ENCODE measurements at regions not wholly inside any gene's neighbourhood (a gene's known extent, or its start where the extent isn't known, plus 50 kb on each side); places are given as distances from the start of the nearest gene placed in this dataset.

DNA sequence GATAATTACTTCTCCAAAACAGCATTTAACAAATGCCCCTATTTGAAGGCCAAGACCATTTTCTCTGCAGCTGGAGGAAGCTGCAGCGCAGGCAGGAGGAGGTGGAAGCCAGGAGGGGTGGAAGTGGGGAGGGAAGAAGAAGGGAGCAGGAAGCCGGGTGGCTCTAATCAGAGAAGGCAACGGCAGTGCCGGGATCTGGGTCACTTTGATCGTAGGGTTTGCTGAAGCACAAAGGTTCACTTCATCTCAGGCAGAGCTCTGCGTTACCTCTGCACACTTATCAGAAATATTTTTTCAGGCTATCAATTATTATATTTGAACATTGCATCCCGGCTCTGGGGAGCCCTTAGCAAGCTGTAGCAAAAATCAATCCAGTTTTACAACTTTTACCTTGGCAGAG lies 315.8 kb upstream of the POU3F3 start:
- Histone ChIP-seq H3K4me1 (peaks cover 0 to 27% (median 24%) of the 10 kb centered on the region in 10 experiments; a peak in 18 of 20 replicates), H3K27ac (no peak overlapping the region), H3K9ac (no peak overlapping the region), H3K4me3 (no peak overlapping the region), H4K20me1 (no peaks in the 10 kb centered on the region), H3K4me2 (peak overlapping the region in 9 of 11 experiments; percentile 23 to 62 (median 48); a peak in 17 of 22 replicates), H3K27me3 (no peaks in the 10 kb centered on the region), H3K9me3 (replicated peaks in 1 of 11) (peaks cover 0 to 16% (median 0%) of the 10 kb centered on the region in 11 experiments; a peak in 6 of 22 replicates), H3K36me3 (no peaks in the 10 kb centered on the region)
- no peak for TF ChIP-seq Cebpa-rat (IDR thresholded peaks at IDR 0.05)

DNA sequence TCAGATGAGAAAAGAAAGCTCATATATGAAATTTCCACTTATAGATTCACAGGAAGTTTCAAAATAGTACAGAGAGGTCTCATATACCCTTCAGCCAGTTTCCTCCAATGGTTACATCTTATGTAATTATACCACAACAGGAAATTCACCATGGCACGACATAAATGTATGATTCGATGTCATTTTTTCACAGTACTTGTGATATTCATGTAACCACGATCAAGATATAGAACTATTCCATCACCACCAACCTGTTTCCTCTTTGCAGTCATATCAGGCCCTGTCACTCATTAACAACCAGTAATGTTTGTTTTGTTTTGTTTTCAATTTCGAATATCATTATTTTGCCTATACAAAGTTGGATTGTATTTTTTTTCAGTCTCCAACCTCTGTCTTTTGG lies 314.3 kb upstream of the POU3F3 start:
- peaks cover 0 to 27% (median 24%) of the 10 kb centered on the region in 10 experiments; a peak in 18 of 20 replicates for H3K4me1 ChIP-seq
- H3K27me3 ChIP-seq, result no peaks in the 10 kb centered on the region
- no peak overlapping the region for H3K9ac ChIP-seq
- H3K9me3 ChIP-seq (replicated peaks in 1 of 11), result peaks cover 0 to 16% (median 0%) of the 10 kb centered on the region in 11 experiments; a peak in 7 of 22 replicates
- no peak overlapping the region for H3K4me3 ChIP-seq
- TF ChIP-seq Cebpa-rat (IDR thresholded peaks at IDR 0.05), result no peak
- no peaks in the 10 kb centered on the region for H4K20me1 ChIP-seq
- H3K4me2 ChIP-seq, result peak overlapping the region; percentile 5 to 62 (median 48); a peak in 21 of 22 replicates
- 0 out of 22 replicates have a peak overlapping the region, but pooled peaks of 1 of the 11 experiments have one; percentile 22 for H3K27ac ChIP-seq
- H3K36me3 ChIP-seq, result no peaks in the 10 kb centered on the region

DNA sequence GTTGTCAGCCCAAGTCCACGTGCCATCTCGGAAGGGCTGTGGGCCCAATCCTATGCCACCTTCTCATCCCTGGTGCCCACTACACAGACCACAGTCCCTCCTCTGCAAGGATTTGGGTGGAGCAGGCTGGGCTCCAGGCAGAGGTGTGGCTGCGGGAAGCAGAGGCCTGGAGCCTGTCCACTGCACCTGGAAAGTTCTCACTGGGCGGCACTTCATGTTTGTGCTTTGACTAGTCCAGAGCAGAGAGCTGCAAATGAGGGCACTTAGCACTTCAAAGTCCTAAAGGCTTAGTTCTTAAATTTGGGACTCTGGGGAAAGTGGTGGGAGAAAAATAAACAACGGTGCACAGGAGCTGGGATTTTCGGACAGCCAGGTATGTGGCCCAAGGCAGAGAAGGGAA lies 308.9 kb upstream of the POU3F3 start:
- H3K36me3 ChIP-seq, result no peaks in the 10 kb centered on the region
- no peak for TF ChIP-seq Cebpa-rat (IDR thresholded peaks at IDR 0.05)

DNA sequence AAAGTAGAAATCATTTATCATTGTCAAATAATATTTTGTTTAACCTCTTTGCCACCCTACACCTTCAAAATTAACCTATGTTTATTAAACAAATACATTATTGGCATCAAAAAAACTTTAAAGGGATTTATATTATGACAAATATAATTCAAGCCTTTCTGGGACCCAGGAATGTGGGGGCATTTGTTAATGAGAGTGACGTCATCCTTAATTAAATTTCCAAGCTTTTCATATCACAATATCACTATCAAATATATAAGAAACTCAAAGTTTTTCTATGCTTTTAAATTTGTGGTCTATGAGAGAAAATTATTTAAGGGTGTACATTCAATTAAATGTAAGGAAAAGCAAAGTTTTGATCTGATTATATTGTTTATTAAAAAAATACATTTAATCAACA lies 307.4 kb upstream of the POU3F3 start:
- Histone ChIP-seq H3K27ac (no peak overlapping the region), H3K27me3 (no peaks in the 10 kb centered on the region), H3K9ac (no peak overlapping the region), H3K9me3 (replicated peaks in 1 of 11) (no peaks in the 10 kb centered on the region; a peak in 1 of 22 replicates), H3K4me3 (no peak overlapping the region), H4K20me1 (no peaks in the 10 kb centered on the region), H3K4me1 (no peaks in the 10 kb centered on the region), H3K4me2 (no peak overlapping the region), H3K36me3 (no peaks in the 10 kb centered on the region)
- TF ChIP-seq Cebpa-rat (IDR thresholded peaks at IDR 0.05), result no peak

More for the DNA sequence above, 308.9 kb upstream of the POU3F3 start:
- Histone ChIP-seq H3K27ac (no peak overlapping the region), H4K20me1 (no peaks in the 10 kb centered on the region), H3K9ac (no peak overlapping the region), H3K27me3 (no peaks in the 10 kb centered on the region), H3K4me3 (no peak overlapping the region), H3K4me2 (no peak overlapping the region), H3K9me3 (replicated peaks in 1 of 11) (peaks cover 0 to 5% (median 0%) of the 10 kb centered on the region in 11 experiments; a peak in 6 of 22 replicates), H3K4me1 (peaks cover 0 to 4% (median 1%) of the 10 kb centered on the region in 10 experiments; a peak in 13 of 20 replicates)

DNA sequence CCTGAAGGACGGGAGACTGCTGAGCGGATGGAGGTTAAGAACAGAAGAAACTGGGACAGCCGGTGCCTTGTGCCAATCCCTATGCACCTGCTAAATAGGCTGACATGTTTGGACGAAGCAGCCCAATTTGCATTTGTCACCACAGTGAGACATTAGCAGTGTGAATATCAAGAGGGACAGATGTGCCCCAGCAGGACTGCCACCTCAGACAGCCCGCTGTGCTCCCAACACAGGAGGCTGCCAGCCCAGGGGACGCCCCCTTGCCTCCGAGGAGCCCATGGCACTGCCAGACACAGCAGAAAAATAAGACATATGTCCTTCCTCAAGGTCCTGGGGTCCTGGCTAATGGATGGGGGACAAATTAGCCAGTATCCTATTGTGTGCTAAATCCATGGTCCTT lies 306.7 kb upstream of the POU3F3 start:
- no peak for TF ChIP-seq Cebpa-rat (IDR thresholded peaks at IDR 0.05)
- Histone ChIP-seq H3K9me3 (replicated peaks in 1 of 11) (no peaks in the 10 kb centered on the region; a peak in 1 of 22 replicates), H4K20me1 (no peaks in the 10 kb centered on the region), H3K36me3 (no peaks in the 10 kb centered on the region), H3K27ac (no peak overlapping the region), H3K4me1 (no peaks in the 10 kb centered on the region), H3K9ac (no peak overlapping the region), H3K27me3 (no peaks in the 10 kb centered on the region), H3K4me2 (no peak overlapping the region), H3K4me3 (no peak overlapping the region)

DNA sequence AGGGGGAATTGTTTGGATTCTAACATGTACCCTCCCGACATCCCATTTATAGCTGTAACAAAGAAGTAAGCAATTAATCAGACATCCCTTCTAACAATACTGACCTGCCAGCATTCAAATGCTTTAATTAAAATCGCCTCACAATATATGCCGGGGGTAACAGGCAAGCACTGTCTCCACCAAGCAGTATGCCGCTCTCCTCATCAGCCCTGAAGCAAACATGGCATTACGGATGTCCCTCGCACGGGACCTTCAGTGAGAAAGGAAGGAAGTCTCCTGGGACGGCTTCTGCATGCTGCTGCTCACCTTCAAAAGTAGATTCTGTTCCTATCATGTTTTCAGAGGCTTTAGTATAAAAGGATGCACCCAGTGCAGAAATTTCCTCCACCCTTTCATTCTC lies 292.7 kb upstream of the POU3F3 start:
- Histone ChIP-seq H3K4me1 (peaks cover 0 to 12% (median 7%) of the 10 kb centered on the region in 10 experiments; a peak in 9 of 20 replicates), H3K4me3 (no peak overlapping the region), H3K9me3 (replicated peaks in 1 of 11) (no peaks in the 10 kb centered on the region), H3K4me2 (no peak overlapping the region), H3K27ac (no peak overlapping the region), H4K20me1 (no peaks in the 10 kb centered on the region), H3K9ac (no peak overlapping the region), H3K36me3 (no peaks in the 10 kb centered on the region), H3K27me3 (no peaks in the 10 kb centered on the region)
- no peak for TF ChIP-seq Cebpa-rat (IDR thresholded peaks at IDR 0.05)

DNA sequence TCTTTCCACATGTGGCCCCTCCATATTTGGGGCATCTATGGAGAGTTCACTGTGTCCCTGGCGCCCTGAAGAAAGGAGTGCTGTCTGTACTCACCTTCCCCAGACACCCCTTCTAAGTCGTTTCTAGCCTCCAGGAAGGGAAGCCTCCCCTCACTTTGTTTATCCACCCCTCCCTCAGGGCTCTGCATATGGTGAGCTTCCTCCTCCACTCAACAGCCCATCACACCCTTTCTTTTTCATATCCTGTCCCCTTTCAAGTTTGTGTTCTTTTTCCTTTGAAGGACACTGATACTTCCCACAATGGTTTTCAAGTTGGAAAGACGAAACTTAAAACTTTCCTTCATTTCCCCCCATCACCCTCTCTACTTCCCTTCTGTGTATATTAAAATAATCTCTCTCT lies 291.4 kb upstream of the POU3F3 start:
- no peaks in the 10 kb centered on the region for H4K20me1 ChIP-seq
- no peaks in the 10 kb centered on the region for H3K36me3 ChIP-seq
- H3K9me3 ChIP-seq (replicated peaks in 1 of 11), result no peaks in the 10 kb centered on the region
- no peak overlapping the region for H3K27ac ChIP-seq
- H3K27me3 ChIP-seq, result no peaks in the 10 kb centered on the region
- H3K4me2 ChIP-seq, result peak overlapping the region in 6 of 11 experiments; percentile 11 to 46 (median 30); a peak in 7 of 22 replicates
- no peak for TF ChIP-seq Cebpa-rat (IDR thresholded peaks at IDR 0.05)
- peaks cover 0 to 12% (median 7%) of the 10 kb centered on the region in 10 experiments; a peak in 9 of 20 replicates for H3K4me1 ChIP-seq
- no peak overlapping the region for H3K4me3 ChIP-seq
- no peak overlapping the region for H3K9ac ChIP-seq

DNA sequence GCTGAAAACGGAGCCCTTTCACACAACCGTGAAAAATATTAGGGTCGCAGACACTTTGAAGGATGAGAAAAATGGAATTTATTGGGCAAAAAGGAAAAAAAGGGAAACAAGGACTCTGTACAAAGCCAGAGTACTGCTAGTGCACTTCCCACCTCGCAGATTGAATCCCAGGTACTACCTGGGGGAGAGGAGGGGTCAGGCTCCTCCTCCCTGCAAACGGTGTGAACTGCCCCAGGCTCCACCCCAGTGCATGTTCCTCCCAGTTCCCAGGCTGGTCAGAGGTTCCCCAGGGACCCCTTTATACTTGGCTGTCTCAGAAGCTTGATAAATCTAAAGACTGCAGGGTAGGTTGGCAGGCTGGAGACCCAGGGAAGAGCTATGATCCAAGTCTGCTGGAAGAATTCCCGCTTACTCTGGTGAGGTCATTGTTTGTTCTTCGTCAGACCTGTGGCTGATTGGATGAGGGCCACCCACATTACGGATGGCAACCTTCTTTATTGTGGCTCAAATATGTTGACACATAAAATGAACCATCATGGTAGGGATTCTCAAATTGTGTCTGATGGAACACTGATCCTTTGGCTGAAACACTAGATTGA lies 290.4 kb upstream of the POU3F3 start:
- no peaks in the 10 kb centered on the region for H3K36me3 ChIP-seq
- H3K27me3 ChIP-seq, result no peaks in the 10 kb centered on the region
- peaks cover 0 to 12% (median 7%) of the 10 kb centered on the region in 10 experiments; a peak in 9 of 20 replicates for H3K4me1 ChIP-seq
- H3K4me3 ChIP-seq, result no peak overlapping the region
- no peaks in the 10 kb centered on the region for H3K9me3 ChIP-seq (replicated peaks in 1 of 11)
- no peak for TF ChIP-seq Cebpa-rat (IDR thresholded peaks at IDR 0.05)
- no peaks in the 10 kb centered on the region for H4K20me1 ChIP-seq
- no peak overlapping the region for H3K9ac ChIP-seq
- peak overlapping the region in 2 of 11 experiments; percentile 7 to 22; a peak in 1 of 22 replicates for H3K4me2 ChIP-seq
- no peak overlapping the region for H3K27ac ChIP-seq

DNA sequence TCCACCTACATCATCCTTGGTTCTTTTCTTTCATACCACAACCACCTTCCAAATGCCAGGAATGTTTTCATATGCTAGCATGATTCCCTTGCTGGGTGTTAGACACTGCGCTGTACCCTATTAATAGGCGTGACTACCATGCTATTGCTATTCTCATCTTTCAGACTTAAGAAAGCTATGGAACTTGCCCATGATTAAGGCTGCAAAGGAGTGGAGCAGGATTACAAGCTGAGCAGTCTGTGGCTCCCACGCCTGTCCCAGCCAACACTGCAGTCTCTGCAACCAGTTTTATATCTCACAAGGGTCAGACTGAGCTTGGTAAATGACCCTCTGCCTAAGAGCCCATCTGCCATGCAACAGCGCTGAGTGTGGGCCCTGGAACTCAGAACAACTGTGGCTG lies 285.7 kb upstream of the POU3F3 start:
- Histone ChIP-seq H3K4me2 (no peak overlapping the region), H3K36me3 (no peaks in the 10 kb centered on the region), H3K4me1 (peaks cover 0 to 10% (median 4%) of the 10 kb centered on the region in 10 experiments; a peak in 12 of 20 replicates), H3K27ac (no peak overlapping the region), H3K4me3 (no peak overlapping the region), H3K9ac (no peak overlapping the region), H3K9me3 (replicated peaks in 1 of 11) (no peaks in the 10 kb centered on the region), H4K20me1 (no peaks in the 10 kb centered on the region), H3K27me3 (no peaks in the 10 kb centered on the region)
- TF ChIP-seq Cebpa-rat (IDR thresholded peaks at IDR 0.05), result no peak

DNA sequence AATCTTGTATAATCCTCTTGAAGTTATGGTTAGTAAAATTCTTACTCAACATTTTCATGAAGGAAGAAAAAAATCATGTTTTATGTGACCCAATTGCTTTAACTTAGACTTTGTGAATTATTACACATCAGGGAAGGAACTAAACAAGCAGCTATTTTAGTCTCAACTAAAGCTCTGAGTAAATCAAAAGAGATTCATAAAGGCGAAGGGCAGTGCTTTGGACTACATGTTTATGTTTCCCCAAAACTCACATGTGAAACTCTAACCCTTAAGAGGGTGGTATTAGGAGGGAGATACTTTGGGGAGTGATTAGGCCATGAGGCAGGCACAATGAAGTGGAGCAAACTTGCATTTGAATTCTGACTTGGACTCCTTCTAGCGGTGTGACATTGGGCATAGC lies 283.7 kb upstream of the POU3F3 start:
- H3K9ac ChIP-seq, result no peak overlapping the region
- H3K36me3 ChIP-seq, result no peaks in the 10 kb centered on the region
- no peak overlapping the region for H3K4me3 ChIP-seq
- no peak overlapping the region for H3K27ac ChIP-seq
- H4K20me1 ChIP-seq, result no peaks in the 10 kb centered on the region
- H3K27me3 ChIP-seq, result no peaks in the 10 kb centered on the region
- no peak for TF ChIP-seq Cebpa-rat (IDR thresholded peaks at IDR 0.05)
- no peaks in the 10 kb centered on the region for H3K9me3 ChIP-seq (replicated peaks in 1 of 11)
- peaks cover 17 to 30% (median 20%) of the 10 kb centered on the region in 10 experiments for H3K4me1 ChIP-seq
- no peak overlapping the region for H3K4me2 ChIP-seq

All from BLaER1 treated with 17β-estradiol and CSF1 and Interleukin-3, amounts not matched to agents 10 nM and 100 nM (cell line).